ENCODE measurements at regions not wholly inside any gene's neighbourhood (a gene's known extent, or its start where the extent isn't known, plus 50 kb on each side); places are given as distances from the start of the nearest gene placed in this dataset.

GRCh38 chr2:199160677-199161465, 296.9 kb downstream of the SATB2 start:
- TF ChIP-seq CTCF (IDR thresholded peaks at IDR 0.05) (no peak), SMC3 (IDR thresholded peaks at IDR 0.05; ENCODE audit: low read depth, low read length) (no peak), FOSL2 (IDR thresholded peaks at IDR 0.05; ENCODE audit: borderline replicate concordance, low read depth) (peak; percentile 18; the same call in 1 of the 2 replicates), MAX (IDR thresholded peaks at IDR 0.05; ENCODE audit: low read depth) (no peak), ZBTB33 (IDR thresholded peaks at IDR 0.05; ENCODE audit: borderline replicate concordance, low read depth) (no peak), FOXM1 (IDR thresholded peaks at IDR 0.05; ENCODE audit: low read depth) (no peak), GATA2 (CRISPR knock-in tag; IDR thresholded peaks at IDR 0.05) (no peak), RAD21 (IDR thresholded peaks at IDR 0.05; ENCODE audit: low read length) (no peak), POLR2AphosphoS5 (IDR thresholded peaks at IDR 0.05; ENCODE audit: low read depth, low read length) (no peak)
